Stimulated activated naive CD8-positive, alpha-beta T cell treated with anti-CD3 and anti-CD28 coated beads, Interleukin-15, amount 100 ng/mL, for 72 hours (primary cell): ENCODE measurements at regions not wholly inside any gene's neighbourhood (a gene's known extent, or its start where the extent isn't known, plus 50 kb on each side); places are given as distances from the start of the nearest gene placed in this dataset.

Experiments
- ATAC-seq: fragments of 150-1000 bp; cut with Tn5 transposase; 2 replicates; pipeline ENCODE4 v1.10.0; 2021; ENCODE audit warnings: mild to moderate bottlenecking, moderate library complexity
- DNase-seq, 2 donors: peaks; one replicate each; pipeline ENCODE4 v3.0.0; 2021 to 2022
- H3K27ac Mint-ChIP-seq, 2 donors: one replicate each; pipeline ENCODE4 v1.8.0; 2022; ENCODE audit warnings: mild to moderate bottlenecking in 2 of 2, mixed read lengths in 2 of 2, moderate library complexity in 2 of 2
- H3K27me3 Mint-ChIP-seq: one replicate; pipeline ENCODE4 v1.8.0; 2022; ENCODE audit warnings: mixed read lengths
- H3K4me1 Mint-ChIP-seq: one replicate; pipeline ENCODE4 v1.8.0; 2022; ENCODE audit warnings: mild to moderate bottlenecking, mixed read lengths
- H3K4me3 Mint-ChIP-seq, 2 donors: one replicate each; pipeline ENCODE4 v1.8.0; 2022; ENCODE audit warnings: mild to moderate bottlenecking in 2 of 2, mixed read lengths in 2 of 2, moderate library complexity in 1 of 2
- H3K9me3 Mint-ChIP-seq, 2 donors: one replicate each; pipeline ENCODE4 v1.8.0; 2022; ENCODE audit warnings: mixed read lengths in 2 of 2

DNA sequence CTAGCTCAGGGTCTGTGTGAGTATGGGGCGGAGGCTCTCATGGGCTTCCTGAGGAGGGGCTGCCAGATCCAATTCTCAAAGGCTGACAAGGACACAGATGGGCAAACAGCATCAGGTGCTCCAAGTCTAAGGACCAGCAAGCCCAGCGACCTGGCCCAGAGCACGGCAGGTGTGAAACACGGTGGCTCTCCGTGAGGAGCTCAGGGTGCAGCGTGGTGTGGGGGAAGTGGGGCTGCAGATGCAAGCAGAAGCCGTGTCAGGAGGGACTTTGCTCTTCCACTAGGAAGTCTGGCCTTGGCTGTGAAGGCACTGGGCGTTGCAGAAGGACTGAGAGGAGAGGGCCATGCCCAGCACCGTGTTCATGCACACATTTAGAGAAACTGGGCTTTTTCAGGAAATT lies 420.0 kb downstream of the GADD45G start:
- H3K27ac Mint-ChIP-seq = no peak overlapping the region
- peaks cover 0 to 4% of the 10 kb centered on the region in 2 donors for H3K9me3 Mint-ChIP-seq
- peaks cover 34% of the 10 kb centered on the region for H3K27me3 Mint-ChIP-seq
- ATAC-seq = no peak
- no peak overlapping the region for H3K4me3 Mint-ChIP-seq
- DNase-seq = no peak
- no peaks in the 10 kb centered on the region for H3K4me1 Mint-ChIP-seq

DNA sequence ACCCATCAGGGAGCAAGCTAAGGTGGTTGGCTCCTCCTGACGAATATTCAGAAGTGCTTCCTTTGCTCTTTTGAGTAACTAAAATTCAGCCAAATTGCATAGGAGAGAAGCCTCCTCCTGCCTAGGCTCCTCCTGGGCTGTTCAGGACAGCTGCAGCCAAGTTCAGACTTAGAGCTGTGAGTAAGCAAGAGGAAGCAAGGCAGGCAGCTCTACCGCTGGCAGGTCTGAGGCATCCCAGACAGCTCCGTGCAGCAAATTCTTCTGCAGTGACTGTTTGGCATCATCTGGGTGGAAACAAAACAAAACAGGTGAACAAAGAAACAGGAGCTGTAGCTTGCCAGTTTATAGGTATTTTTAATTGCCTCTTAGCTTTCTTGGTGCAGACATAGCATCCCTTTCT lies 421.0 kb downstream of the GADD45G start:
- H3K27me3 Mint-ChIP-seq = peaks cover 29% of the 10 kb centered on the region
- H3K4me1 Mint-ChIP-seq = no peaks in the 10 kb centered on the region
- DNase-seq = no peak
- H3K9me3 Mint-ChIP-seq = peaks cover 0 to 4% of the 10 kb centered on the region in 2 donors
- H3K27ac Mint-ChIP-seq = no peak overlapping the region
- ATAC-seq = no peak
- H3K4me3 Mint-ChIP-seq = no peak overlapping the region

DNA sequence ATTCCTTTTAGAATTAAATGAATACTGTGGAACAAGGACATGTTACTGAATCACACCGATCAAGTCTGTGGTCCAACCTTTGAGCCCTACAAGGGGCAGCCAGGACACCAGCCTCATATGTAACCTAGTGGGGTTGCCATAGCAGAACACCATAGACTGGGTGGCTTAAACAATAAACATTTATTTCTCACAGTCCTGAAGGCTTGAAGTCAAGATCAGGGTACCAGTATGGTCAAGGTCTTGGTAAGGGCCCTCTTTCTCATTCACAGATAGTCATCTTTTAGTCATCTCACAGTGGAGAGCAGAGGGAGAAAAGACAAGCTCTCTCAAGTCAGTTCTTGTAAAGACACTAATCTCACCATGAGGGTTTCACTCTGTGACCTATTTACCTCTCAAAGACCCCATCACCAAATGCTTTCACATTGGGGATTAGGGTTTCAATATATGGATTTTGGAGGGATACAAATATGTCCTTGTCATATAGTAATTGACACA lies 422.5 kb downstream of the GADD45G start:
- Mint-ChIP-seq H3K27ac (no peak overlapping the region), H3K4me1 (no peaks in the 10 kb centered on the region), H3K27me3 (peaks cover 17% of the 10 kb centered on the region), H3K9me3 (peaks cover 0 to 4% of the 10 kb centered on the region in 2 donors), H3K4me3 (no peak overlapping the region)
- ATAC-seq = no peak
- no peak for DNase-seq

DNA sequence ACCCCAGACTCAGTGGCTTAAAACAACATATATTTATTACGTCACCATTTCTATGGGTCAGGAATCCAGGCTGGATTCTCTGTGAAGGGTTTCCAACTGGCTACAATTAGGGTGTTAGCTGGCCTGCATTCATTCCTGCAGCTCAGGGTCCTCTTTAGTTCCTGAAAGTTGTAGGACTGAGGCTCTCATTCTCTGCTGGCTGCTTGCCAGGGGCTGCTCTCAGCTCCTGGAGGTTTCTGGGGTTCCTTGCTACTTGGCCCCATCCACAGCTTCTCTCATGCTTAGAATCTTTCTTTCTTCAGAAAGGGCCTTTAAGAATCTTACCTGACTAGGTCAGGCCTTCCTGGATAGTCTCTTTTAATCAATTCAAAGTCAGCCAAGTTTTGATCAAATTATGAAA lies 424.6 kb downstream of the GADD45G start:
- ATAC-seq (no peak), DNase-seq (no peak)
- peaks cover 0 to 4% of the 10 kb centered on the region in 2 donors for H3K9me3 Mint-ChIP-seq
- no peaks in the 10 kb centered on the region for H3K4me1 Mint-ChIP-seq
- H3K27ac Mint-ChIP-seq = no peak overlapping the region
- no peak overlapping the region for H3K4me3 Mint-ChIP-seq
- peaks cover 13% of the 10 kb centered on the region for H3K27me3 Mint-ChIP-seq

DNA sequence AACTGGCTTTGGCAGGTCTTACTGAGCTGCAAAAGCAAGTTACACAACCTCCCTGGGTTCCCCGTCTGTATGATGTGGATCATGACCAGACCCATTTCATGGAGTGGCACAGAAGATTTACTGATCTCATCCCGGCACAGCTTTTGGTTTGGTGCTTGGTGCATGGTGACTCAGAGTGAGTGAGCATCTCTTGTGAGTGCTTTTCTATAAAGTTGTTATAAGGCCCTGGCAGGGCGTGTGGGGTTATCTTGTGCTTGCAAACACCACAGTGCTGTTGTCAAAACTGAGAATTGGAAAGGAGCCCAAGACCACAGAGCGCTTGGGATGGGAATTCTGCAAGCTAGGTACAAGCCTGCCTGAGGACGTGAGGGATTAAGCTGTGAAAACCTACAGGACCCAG lies 425.2 kb downstream of the GADD45G start:
- Mint-ChIP-seq H3K9me3 (peaks cover 0 to 4% of the 10 kb centered on the region in 2 donors), H3K4me3 (no peak overlapping the region), H3K27ac (no peak overlapping the region), H3K4me1 (no peaks in the 10 kb centered on the region), H3K27me3 (peaks cover 7% of the 10 kb centered on the region)
- ATAC-seq = no peak
- DNase-seq = no peak

DNA sequence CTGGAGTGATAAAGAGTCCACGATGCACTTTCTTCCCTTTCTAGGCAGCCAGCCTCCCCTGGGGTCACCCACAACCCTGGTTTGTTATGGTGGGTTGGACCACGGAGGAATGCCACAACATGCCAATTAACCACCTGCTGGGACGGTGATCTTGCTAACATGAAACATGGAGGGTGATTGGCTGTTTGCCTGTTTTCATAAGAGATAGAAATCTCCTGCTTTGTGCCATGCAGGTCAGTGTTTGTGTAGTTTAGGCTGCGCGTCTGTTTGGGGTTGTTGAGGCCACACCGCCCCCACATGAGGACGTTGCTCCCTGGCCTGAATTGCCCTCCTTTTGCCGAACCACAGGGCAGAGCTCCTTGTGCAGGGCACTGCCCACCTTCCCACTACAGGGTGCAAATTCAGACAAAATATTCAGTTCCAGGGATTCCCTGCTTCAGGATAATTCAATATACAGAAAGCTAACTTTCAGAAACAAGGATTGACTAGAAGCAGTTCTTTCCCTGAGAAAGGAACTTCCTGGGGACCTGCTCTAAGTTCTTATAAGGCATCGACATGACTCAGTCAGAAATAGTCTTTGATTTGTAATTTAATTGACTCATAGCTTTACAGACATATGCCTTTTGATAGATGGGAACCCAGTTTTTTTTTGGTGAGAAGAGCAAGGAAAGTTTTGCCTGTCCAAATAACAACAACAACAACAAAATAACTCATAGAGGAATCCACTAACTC lies 427.6 kb downstream of the GADD45G start:
- H3K27ac Mint-ChIP-seq = no peak overlapping the region
- DNase-seq (no peak), ATAC-seq (no peak)
- H3K9me3 Mint-ChIP-seq = no peaks in the 10 kb centered on the region
- peaks cover 3% of the 10 kb centered on the region for H3K27me3 Mint-ChIP-seq
- H3K4me1 Mint-ChIP-seq = no peaks in the 10 kb centered on the region
- no peak overlapping the region for H3K4me3 Mint-ChIP-seq

DNA sequence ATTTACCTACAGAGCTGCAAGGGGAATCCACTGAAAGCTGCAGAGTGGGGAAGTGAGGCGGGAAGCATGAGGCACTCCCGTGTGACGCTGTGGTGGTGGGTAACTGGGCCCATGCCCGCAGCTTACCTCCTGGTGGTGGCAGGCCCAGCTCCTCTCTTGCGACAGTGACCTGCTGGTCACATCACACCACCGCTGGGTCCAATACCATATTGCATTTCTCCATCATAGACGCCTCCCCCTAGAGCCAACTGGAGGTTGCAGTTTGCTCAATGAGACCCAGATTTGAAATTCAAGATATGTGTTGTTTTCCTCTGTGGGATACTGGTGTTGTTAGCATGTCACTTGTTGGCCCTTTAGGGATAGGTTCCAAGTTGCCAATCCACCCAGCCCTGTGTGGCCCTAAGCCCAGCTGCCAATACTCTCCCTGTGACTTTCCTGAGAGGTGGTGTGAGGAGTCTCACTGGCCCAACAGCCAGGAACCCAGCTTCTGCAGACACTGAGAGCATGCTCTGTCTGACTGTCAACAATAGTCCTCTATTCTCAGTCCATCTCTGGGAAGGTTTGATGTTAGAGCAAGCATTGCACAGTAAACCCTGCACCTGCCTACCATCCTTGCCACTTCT lies 428.3 kb downstream of the GADD45G start:
- DNase-seq (no peak), ATAC-seq (no peak)
- no peak overlapping the region for H3K4me3 Mint-ChIP-seq
- H3K4me1 Mint-ChIP-seq = no peaks in the 10 kb centered on the region
- H3K9me3 Mint-ChIP-seq = no peaks in the 10 kb centered on the region
- H3K27me3 Mint-ChIP-seq = peaks cover 8% of the 10 kb centered on the region
- no peak overlapping the region for H3K27ac Mint-ChIP-seq

DNA sequence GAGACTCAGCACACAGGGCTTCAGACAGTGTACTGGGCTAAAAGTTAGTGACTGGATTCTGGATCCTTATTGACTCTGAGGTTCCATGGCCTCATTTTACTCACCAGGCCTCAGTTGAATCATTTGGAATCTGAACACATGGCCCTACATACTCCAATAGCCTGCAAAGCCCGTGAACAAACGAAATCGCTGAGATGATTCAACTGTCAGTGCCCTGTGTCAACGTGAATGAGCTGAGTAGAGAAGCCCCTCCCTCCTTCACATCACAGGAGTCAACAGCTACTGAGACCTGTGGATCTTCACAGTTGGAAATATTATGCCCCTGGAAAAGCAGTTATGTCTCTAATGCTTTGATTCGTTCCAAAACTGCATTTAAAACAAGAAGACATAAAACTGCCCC lies 429.3 kb downstream of the GADD45G start:
- Mint-ChIP-seq H3K4me1 (no peaks in the 10 kb centered on the region), H3K9me3 (no peaks in the 10 kb centered on the region), H3K27me3 (peaks cover 8% of the 10 kb centered on the region), H3K27ac (no peak overlapping the region), H3K4me3 (no peak overlapping the region)
- ATAC-seq = no peak
- DNase-seq = no peak

DNA sequence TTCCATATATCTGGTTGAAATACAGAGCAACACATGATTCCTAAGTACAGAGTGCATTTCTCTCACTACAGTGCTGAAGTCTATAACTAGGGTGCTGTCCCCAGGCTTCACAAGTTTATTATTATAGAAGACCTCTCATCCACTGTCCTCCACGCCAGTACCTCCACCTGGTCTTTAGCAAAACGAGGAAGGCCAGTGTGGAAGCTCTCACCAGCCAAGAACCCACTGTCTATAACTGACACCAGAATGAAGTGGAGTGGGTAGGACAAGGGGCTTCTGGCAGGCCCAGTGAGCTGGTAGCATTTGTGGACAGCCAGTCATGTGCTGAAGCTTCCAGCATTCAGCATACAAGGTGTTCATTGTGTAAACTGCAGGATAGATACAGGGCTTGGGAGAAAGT lies 430.7 kb downstream of the GADD45G start:
- H3K27ac Mint-ChIP-seq = no peak overlapping the region
- no peaks in the 10 kb centered on the region for H3K4me1 Mint-ChIP-seq
- H3K4me3 Mint-ChIP-seq = no peak overlapping the region
- ATAC-seq (no peak), DNase-seq (no peak)
- H3K9me3 Mint-ChIP-seq = no peaks in the 10 kb centered on the region
- peaks cover 8% of the 10 kb centered on the region for H3K27me3 Mint-ChIP-seq

DNA sequence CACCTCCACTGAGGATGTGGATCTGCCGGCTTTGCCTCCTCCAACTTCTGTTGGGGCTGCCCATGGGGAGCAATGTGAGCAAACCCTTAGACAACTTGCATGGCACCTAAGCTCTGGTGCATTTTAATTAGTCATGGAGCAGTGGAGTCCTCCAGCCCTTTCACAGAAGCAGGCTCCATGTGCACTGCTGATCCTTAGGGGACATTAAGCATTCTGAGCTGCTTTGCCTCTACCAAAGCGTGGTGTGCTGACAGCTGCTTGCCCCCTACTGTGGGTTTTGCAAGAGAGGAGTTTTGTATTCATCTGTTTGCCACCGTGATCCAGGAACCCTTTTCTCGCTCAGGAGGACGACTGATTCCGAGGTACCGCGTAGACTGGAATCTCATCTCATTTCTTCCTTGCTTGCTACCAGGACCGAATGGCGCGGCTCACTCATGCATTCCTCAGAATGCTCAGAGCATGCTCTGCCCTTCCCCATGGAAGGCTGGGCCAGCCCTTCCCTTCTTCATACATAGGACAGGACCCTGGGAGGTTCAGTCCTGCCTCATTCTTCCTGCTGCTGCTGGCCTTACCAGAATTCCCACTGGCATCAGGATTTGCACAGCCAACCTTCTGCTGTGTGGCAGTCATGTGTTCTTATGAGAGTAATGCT lies 432.5 kb downstream of the GADD45G start:
- no peak for DNase-seq
- peaks cover 8% of the 10 kb centered on the region for H3K27me3 Mint-ChIP-seq
- H3K4me1 Mint-ChIP-seq = no peaks in the 10 kb centered on the region
- no peaks in the 10 kb centered on the region for H3K9me3 Mint-ChIP-seq
- H3K27ac Mint-ChIP-seq = peak overlapping the region in 1 of 2 donors; percentile 61
- ATAC-seq = no peak
- no peak overlapping the region for H3K4me3 Mint-ChIP-seq

DNA sequence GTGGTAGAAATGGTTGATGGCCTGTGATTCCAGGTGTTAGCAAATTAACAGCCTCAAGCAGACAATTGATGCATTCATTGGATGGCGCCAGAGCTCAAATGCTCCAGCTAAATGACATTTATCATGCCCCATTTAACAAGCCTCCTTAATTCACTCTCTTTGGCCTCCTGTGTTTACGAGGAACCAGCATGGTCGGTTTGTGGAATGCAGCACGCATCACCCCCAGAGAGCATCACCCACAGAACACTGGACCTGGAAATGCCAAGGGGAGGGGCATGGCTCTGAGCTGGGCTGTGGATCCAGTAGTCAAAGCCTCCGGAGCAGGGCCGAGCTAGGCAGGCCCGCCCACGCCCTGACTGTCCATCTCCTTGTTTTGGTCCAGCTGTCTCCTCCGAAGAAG lies 434.0 kb downstream of the GADD45G start:
- no peaks in the 10 kb centered on the region for H3K4me1 Mint-ChIP-seq
- H3K27ac Mint-ChIP-seq = no peak overlapping the region
- ATAC-seq = no peak
- no peak overlapping the region for H3K4me3 Mint-ChIP-seq
- no peak for DNase-seq
- H3K9me3 Mint-ChIP-seq = no peaks in the 10 kb centered on the region
- peaks cover 8% of the 10 kb centered on the region for H3K27me3 Mint-ChIP-seq

DNA sequence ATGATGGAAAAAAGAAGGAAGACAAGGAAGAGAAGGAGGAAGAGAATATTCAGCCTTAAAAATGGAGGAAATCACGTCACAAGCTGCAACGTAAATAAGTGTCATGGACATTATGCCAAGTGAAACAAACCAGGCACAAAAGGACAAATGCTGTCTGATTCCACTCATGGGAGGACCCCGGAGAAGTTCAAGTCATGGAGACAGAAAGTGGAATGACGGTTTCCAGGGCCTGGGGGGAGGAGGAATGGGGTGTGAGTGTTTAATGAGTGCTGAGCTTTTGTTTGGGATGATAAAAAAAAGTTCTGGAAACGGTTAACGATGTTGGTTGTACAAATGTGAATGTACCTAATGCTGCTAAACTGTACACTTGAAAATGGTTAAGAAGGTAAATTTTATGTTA lies 439.5 kb downstream of the GADD45G start:
- DNase-seq (no peak), ATAC-seq (no peak)
- no peak overlapping the region for H3K4me3 Mint-ChIP-seq
- H3K9me3 Mint-ChIP-seq = peaks cover 0 to 7% of the 10 kb centered on the region in 2 donors
- H3K27me3 Mint-ChIP-seq = peaks cover 19% of the 10 kb centered on the region
- peaks cover 29% of the 10 kb centered on the region for H3K4me1 Mint-ChIP-seq
- no peak overlapping the region for H3K27ac Mint-ChIP-seq

DNA sequence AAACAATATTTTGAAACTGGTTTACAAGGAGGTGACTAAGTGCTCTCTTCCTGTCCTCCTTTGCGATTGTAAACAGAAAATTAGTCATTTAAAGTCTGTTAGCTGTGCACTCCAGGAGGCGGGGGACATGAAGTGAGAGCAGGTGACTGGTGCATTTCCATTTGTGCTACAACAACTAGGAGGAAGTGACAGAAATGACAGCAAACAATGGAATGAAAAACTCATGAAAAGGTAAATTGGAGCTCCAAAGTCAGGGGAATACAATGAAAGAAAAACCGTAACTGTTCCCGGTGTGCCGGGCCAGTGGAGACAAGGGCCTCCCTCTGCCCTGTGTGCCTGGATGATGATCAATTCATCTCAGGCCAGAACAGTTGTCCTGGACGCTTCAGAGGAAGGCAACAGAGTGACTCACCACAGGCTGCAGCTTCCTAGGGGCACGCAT lies 439.9 kb downstream of the GADD45G start:
- Mint-ChIP-seq H3K4me3 (no peak overlapping the region), H3K27me3 (peaks cover 20% of the 10 kb centered on the region), H3K9me3 (peaks cover 0 to 7% of the 10 kb centered on the region in 2 donors), H3K4me1 (peaks cover 29% of the 10 kb centered on the region), H3K27ac (no peak overlapping the region)
- DNase-seq = peak in 1 of 2 donors; percentile 34
- ATAC-seq = peak; percentile 75

DNA sequence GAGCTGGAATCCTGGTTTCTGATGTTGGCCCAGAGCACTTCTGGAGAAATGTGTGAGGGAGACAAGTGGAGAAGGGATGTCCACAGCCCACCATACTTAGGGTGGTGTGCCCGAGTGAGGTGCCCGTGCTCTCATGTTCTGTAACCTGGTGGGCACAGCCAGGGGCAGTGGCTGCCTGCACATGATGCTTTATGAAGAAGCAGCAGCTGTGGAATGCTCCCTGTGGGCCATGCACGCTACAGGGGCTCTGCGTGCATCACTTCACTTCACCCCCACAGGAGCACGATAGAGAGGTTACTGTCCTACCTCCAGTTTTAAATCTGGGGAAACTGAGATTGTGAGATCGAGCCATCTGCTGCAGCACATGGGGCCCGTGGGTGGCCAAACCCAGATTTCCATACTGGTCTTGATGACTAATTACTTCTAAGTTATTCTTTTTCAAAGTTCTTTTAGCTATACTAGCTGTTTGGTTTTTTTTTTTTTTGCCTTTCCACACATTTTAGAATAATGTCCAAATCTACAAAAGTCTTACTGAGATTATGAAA lies 441.6 kb downstream of the GADD45G start:
- H3K4me3 Mint-ChIP-seq = no peak overlapping the region
- H3K27ac Mint-ChIP-seq = no peak overlapping the region
- peaks cover 29% of the 10 kb centered on the region for H3K4me1 Mint-ChIP-seq
- H3K9me3 Mint-ChIP-seq = peaks cover 0 to 7% of the 10 kb centered on the region in 2 donors
- DNase-seq (no peak), ATAC-seq (no peak)
- H3K27me3 Mint-ChIP-seq = peaks cover 28% of the 10 kb centered on the region

DNA sequence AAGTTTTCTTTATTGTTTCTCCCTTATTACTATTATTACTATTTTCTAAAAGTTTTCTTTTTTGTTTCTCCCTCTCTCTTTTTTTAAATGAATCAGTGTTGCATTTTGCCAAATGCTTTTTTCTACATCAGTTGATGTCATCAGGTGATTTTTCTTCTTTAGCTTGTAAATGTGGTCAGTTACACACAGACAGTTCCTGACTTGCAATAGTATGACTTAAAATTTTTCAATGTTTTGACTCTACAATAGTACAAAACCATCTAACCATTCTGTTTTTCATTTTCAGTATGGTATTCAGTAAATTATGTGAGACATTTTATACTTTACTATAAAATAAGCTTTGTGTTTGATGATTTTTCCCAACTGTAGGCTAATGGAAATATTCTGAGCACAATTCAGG lies 443.0 kb downstream of the GADD45G start:
- no peak for ATAC-seq
- DNase-seq = no peak
- Mint-ChIP-seq H3K27ac (no peak overlapping the region), H3K27me3 (peaks cover 39% of the 10 kb centered on the region), H3K9me3 (peaks cover 0 to 7% of the 10 kb centered on the region in 2 donors), H3K4me1 (peaks cover 29% of the 10 kb centered on the region), H3K4me3 (no peak overlapping the region)

DNA sequence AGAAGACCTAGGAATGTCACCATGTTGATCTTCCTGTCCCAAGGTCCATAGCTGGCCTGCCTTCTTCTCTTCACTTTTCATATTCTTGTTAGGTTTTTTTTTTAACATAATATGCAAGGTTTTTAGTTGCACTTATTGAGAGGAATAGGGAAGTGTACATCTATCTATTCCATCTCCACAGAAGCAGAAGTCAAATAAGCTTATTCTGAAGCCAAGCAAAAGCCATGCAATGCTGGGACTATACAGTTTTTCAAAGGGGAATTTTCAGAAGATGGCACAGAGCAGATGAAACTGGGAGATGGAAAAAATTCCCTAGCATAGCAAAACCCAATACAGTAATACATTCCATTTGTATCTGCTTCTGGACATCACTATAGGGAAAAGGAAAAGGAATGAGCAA lies 447.6 kb downstream of the GADD45G start:
- H3K9me3 Mint-ChIP-seq = peaks cover 10 to 24% of the 10 kb centered on the region in 2 donors
- no peak overlapping the region for H3K27ac Mint-ChIP-seq
- peaks cover 58% of the 10 kb centered on the region for H3K27me3 Mint-ChIP-seq
- ATAC-seq (no peak), DNase-seq (no peak)
- no peak overlapping the region for H3K4me3 Mint-ChIP-seq
- H3K4me1 Mint-ChIP-seq = peaks cover 6% of the 10 kb centered on the region
